MM.1S (cell line): ENCODE measurements at regions not wholly inside any gene's neighbourhood (a gene's known extent, or its start where the extent isn't known, plus 50 kb on each side); places are given as distances from the start of the nearest gene placed in this dataset.

Experiments
- DNase-seq: peaks from one replicate; pipeline ENCODE4 v3.0.0-alpha.2; 2015
- H2AFZ ChIP-seq: fragments of 300-600 bp; sonication (generic); 2 replicates; pipeline ENCODE4 v1.6.0; 2016; ENCODE audit warnings: antibody characterized with exemption, low read length
- H3F3A ChIP-seq: fragments of 300-600 bp; sonication (generic); 2 replicates; pipeline ENCODE4 v1.6.1; 2016; ENCODE audit warnings: mild to moderate bottlenecking, antibody characterized with exemption, low read length, moderate library complexity, mixed read lengths; ENCODE audit not compliant: insufficient read depth
- H3K27ac ChIP-seq: fragments of 300-600 bp; sonication (generic); 2 replicates; pipeline ENCODE4 v1.5.1; 2016; ENCODE audit warnings: mild to moderate bottlenecking, low read length
- H3K27me3 ChIP-seq: fragments of 300-600 bp; sonication (generic); replicated peaks from 2 replicates; pipeline ENCODE4 v1.6.0; 2016; ENCODE audit warnings: low read length; ENCODE audit not compliant: insufficient read depth
- H3K36me3 ChIP-seq: fragments of 300-600 bp; sonication (generic); replicated peaks from 2 replicates; pipeline ENCODE4 v1.6.1; 2016; ENCODE audit warnings: mild to moderate bottlenecking, low read length, mixed read lengths; ENCODE audit not compliant: insufficient read depth
- H3K4me1 ChIP-seq: fragments of 300-600 bp; sonication (generic); 2 replicates; pipeline ENCODE4 v1.6.1; 2016; ENCODE audit warnings: low read length, mixed read lengths
- H3K4me2 ChIP-seq: fragments of 300-600 bp; sonication (generic); 2 replicates; pipeline ENCODE4 v1.6.0; 2016; ENCODE audit warnings: low read depth, low read length
- H3K4me3 ChIP-seq: fragments of 300-600 bp; sonication (generic); 2 replicates; pipeline ENCODE4 v1.5.1; 2016; ENCODE audit warnings: low read length, mixed read lengths
- H3K79me2 ChIP-seq: fragments of 300-600 bp; sonication (generic); 2 replicates; pipeline ENCODE4 v1.6.1; 2016; ENCODE audit warnings: mixed run types, low read length, mixed read lengths
- H3K9ac ChIP-seq: fragments of 300-600 bp; sonication (generic); 2 replicates; pipeline ENCODE4 v1.6.1; 2016; ENCODE audit warnings: low read length, mixed read lengths
- H3K9me2 ChIP-seq: fragments of 300-600 bp; sonication (generic); replicated peaks from 2 replicates; pipeline ENCODE4 v1.6.1; 2016; ENCODE audit warnings: mild to moderate bottlenecking, low read length, mixed read lengths; ENCODE audit not compliant: insufficient read depth
- H3K9me3 ChIP-seq: fragments of 300-600 bp; sonication (generic); replicated peaks from 2 replicates; pipeline ENCODE4 v1.6.1; 2016; ENCODE audit warnings: mild to moderate bottlenecking, low read length, mixed read lengths; ENCODE audit not compliant: insufficient read depth
- H4K20me1 ChIP-seq: fragments of 300-600 bp; sonication (generic); 2 replicates; pipeline ENCODE4 v1.6.1; 2016; ENCODE audit warnings: mild to moderate bottlenecking, low read length, moderate library complexity, mixed read lengths; ENCODE audit not compliant: insufficient read depth
- CTCF ChIP-seq: fragments of 300-600 bp; sonication (generic); IDR thresholded peaks from 2 replicates; pipeline ENCODE4 v1.5.1; 2016; ENCODE audit warnings: antibody characterized with exemption, low read length, mixed read lengths
- EZH2 ChIP-seq: fragments of 300-600 bp; sonication (generic); optimal IDR thresholded peaks from 2 replicates; pipeline ENCODE3; 2017; ENCODE audit warnings: low read depth, mild to moderate bottlenecking, antibody characterized with exemption, low read length, mixed read lengths
- EZH2phosphoT487 ChIP-seq: fragments of 300-600 bp; sonication (generic); IDR thresholded peaks from 2 replicates; pipeline ENCODE4 v1.6.1; 2018; ENCODE audit warnings: antibody characterized with exemption, low read length

DNA sequence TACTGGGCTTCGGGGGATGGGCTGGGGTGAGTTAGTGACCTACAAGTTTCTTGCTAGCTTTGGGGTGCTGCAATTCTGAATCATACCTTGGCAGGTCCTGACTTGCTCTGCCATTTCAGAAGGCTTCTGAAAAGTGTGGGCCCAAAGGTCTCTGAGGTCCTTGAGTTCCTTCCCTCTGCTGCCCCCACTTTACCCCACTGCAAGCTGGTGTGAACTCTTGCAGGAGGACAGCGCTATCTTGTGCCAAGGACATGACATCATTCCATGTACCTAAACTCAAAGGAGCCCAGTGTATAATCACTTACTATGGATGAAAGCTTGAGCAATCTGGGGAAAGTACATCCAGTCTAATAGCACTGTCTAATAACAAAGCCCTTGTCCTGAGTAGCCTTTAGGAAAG lies 157.4 kb downstream of the RMI1 start:
- no peak overlapping the region for H2AFZ ChIP-seq
- no peaks in the 10 kb centered on the region for H3K27me3 ChIP-seq
- DNase-seq, result no peak
- no peak overlapping the region for H3K4me3 ChIP-seq
- H3K79me2 ChIP-seq, result no peaks in the 10 kb centered on the region
- H3F3A ChIP-seq, result no peaks in the 10 kb centered on the region
- H3K27ac ChIP-seq, result no peak overlapping the region
- no peaks in the 10 kb centered on the region for H3K9me2 ChIP-seq
- H4K20me1 ChIP-seq, result no peaks in the 10 kb centered on the region
- no peak overlapping the region for H3K4me2 ChIP-seq
- no peaks in the 10 kb centered on the region for H3K36me3 ChIP-seq
- no peaks in the 10 kb centered on the region for H3K9me3 ChIP-seq
- H3K9ac ChIP-seq, result no peak overlapping the region
- TF ChIP-seq CTCF (no peak), EZH2 (no peak), EZH2phosphoT487 (no peak)
- no peaks in the 10 kb centered on the region for H3K4me1 ChIP-seq

DNA sequence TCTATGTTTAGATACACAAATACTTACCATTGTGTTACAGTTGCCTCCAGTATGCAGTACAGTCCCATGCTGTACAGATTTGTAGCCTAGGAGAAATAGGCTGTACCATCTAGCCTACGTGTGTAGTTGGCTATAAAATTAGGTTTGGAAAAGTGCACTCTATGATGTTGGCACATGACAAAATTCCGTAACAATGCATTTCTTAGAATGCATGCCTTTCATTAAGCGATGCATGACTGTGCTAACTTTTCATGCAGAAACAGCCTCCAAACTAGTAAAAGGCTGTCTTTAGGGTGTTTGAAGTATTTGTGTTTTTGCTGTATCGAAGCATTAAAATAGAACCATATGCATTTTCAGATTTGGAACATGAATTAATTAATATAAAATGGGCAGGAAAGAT lies 157.9 kb downstream of the RMI1 start:
- Histone ChIP-seq H3K79me2 (no peaks in the 10 kb centered on the region), H2AFZ (no peak overlapping the region), H4K20me1 (no peaks in the 10 kb centered on the region), H3K36me3 (no peaks in the 10 kb centered on the region), H3K4me2 (no peak overlapping the region), H3K4me1 (no peaks in the 10 kb centered on the region), H3K9ac (no peak overlapping the region), H3K27ac (no peak overlapping the region), H3K9me3 (no peaks in the 10 kb centered on the region), H3K4me3 (no peak overlapping the region), H3K9me2 (no peaks in the 10 kb centered on the region), H3K27me3 (no peaks in the 10 kb centered on the region), H3F3A (no peaks in the 10 kb centered on the region)
- no peak for DNase-seq
- no peak for TF ChIP-seq CTCF
- TF ChIP-seq EZH2, result no peak

DNA sequence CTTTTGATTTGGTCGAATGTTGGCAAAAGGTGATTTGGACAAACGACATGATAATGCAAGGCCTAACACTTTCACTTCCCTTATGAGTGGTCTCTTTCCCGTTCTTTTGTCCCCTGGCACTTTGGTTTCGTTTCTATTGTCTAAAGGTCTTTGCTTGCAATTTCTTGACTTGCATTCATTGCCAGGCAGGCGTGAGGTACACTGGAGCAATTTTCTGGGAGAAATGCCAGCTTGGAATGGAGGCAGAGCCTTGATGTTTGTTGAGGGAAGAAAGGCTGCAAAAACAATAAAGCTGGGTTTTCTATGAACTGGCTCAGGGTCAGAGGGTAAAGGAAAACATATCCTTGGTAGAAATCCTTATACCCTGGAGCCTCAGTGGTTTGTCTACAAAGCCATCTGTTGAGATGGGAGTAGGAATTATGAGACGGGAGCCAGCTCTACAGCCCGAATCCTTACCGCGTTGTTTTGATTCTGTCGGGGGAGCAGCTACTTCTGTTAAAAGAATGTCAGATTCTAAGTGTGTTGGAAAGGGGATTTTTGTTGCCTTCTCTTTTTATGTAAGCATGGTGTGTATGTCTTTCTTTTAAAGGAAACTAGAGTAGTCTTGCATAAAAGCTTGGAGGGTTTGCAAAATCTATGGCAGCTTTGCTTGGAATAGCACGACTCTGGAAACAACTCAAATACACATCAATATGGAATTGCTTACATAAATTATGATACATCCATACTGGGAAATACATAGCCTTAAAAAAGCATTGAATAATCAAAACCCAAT lies 158.9 kb downstream of the RMI1 start:
- Histone ChIP-seq H3K27ac (no peak overlapping the region), H2AFZ (no peak overlapping the region), H3K9me2 (no peaks in the 10 kb centered on the region), H3K36me3 (no peaks in the 10 kb centered on the region), H4K20me1 (no peaks in the 10 kb centered on the region), H3K79me2 (no peaks in the 10 kb centered on the region), H3K4me3 (no peak overlapping the region), H3K9ac (no peak overlapping the region), H3K9me3 (no peaks in the 10 kb centered on the region), H3K4me2 (peak overlapping the region; percentile 14; the same call in 1 of the 2 replicates), H3K4me1 (no peaks in the 10 kb centered on the region), H3F3A (no peaks in the 10 kb centered on the region), H3K27me3 (no peaks in the 10 kb centered on the region)
- TF ChIP-seq EZH2, result no peak
- no peak for TF ChIP-seq EZH2phosphoT487
- no peak for TF ChIP-seq CTCF
- DNase-seq, result peak; percentile 47
